Inferior parietal cortex (tissue), 1 donor: ENCODE measurements at regions not wholly inside any gene's neighbourhood (a gene's known extent, or its start where the extent isn't known, plus 50 kb on each side); places are given as distances from the start of the nearest gene placed in this dataset.

Experiments
- DNase-seq: peaks from one replicate; pipeline ENCODE4 v3.0.0-alpha.2; 2016; ENCODE audit errors: extremely low spot score

- no peak for DNase-seq
These were observed 152.9 kb upstream of the GOLIM4 start for GRCh38 chr3:168248383-168249204.

DNA sequence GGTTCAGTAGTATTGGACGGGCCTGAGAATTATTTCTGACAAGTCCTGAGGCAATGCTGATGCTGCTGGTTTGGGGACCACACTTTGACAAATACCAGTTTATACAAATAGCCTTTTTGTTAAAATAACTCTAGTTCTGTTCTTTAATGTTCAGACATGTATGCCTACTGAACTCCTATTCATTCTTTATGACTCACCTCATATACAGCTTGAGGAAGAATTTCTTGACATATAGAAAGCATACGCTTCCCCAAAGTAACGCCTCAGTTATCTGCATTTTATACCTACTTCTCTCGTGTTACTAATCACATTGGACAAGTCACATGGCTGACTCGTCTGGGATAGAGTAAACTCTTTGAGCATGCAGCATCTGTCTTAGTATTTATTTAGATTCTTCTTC is 145.4 kb upstream of the GOLIM4 start:
- no peak for DNase-seq

GRCh38 chr3:168239287-168239686 is 143.6 kb upstream of the GOLIM4 start:
- no peak for DNase-seq

GRCh38 chr3:168233001-168233400 is 137.3 kb upstream of the GOLIM4 start:
- DNase-seq, result no peak

GRCh38 chr3:168223085-168223484 is 127.4 kb upstream of the GOLIM4 start:
- no peak for DNase-seq

DNA sequence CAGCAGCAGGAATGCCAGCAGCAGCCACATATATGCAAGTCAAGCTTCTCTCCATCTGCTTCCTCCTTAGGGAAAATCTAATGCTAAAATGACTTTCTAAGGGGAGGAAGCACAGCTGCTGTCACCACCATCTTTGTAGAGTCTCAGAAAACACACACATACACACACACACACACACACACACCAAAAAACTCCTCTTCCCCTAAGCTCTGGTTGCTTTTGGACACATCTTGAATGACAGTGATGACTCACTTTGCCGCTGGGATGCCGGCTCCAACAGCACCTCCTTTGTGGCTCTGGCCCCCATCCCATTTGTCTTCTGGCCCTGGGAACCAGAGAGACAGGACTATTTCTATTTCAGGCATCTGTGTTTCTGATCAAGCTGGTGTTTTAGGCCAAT is 124.8 kb upstream of the GOLIM4 start:
- DNase-seq, result peak; percentile 11

GRCh38 chr3:168219530-168219929 is 123.8 kb upstream of the GOLIM4 start:
- DNase-seq, result no peak

DNA sequence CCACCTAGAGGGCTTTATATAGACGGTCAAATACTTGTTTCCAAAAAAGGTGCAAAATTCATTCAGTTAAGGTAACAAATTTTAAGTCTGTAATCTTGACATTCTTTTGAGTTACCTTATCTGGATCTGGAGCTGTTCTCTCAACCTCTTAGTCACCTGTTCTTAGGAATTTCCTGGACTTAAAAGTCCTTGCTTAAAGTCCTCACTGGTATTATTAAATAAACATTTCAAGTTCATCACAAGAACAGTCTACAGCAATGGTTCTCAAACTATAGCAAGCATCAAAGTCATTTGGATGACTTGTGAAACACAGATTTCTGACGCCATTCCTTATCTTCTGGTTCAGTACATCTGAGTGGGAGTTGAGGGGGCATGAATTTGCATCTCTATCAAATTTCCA is 122.9 kb upstream of the GOLIM4 start:
- no peak for DNase-seq

DNA sequence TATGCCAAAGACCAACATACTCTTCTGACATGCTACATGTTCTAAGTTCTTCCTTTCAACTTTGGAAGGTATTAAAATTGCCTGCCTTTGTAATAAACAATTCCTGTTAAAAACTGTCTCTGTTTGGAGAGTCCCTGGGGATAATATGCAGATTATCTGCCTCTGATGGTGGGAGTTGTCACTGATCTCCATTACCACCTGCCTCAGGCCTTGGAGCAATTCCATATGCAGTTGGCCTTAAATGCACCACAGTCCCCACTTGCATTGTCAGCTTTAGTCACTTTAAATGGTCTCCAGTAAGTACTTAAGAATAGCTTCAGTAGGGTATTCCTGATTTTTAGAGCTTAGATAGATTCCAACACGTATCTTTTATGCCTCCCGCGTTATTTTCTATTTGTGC is 121.1 kb upstream of the GOLIM4 start:
- DNase-seq, result no peak

DNA sequence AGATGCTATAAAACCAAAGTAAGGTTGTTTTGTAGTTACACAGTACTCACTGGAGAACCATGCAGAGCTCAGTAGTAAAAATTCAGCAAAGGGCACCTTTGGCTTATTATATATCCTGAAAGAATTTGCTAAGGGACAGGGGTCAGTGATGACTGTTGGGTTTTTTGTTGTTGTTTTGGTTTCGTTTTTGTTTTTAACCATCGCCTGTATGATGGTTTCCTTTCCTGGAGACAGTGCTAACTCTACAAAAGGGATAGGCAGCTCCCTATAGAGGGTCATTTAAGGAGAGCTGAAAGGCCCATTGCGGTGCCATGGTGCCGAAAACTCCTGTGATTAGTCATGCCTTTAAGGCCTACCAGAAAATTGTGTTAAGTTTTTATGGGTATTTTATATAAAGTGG is 118.2 kb upstream of the GOLIM4 start:
- no peak for DNase-seq

- DNase-seq, result no peak
These were observed 117.1 kb upstream of the GOLIM4 start for GRCh38 chr3:168212664-168213285.

GRCh38 chr3:168205451-168205850 is 109.7 kb upstream of the GOLIM4 start:
- DNase-seq, result no peak

GRCh38 chr3:168197162-168197561 is 101.4 kb upstream of the GOLIM4 start:
- no peak for DNase-seq

DNA sequence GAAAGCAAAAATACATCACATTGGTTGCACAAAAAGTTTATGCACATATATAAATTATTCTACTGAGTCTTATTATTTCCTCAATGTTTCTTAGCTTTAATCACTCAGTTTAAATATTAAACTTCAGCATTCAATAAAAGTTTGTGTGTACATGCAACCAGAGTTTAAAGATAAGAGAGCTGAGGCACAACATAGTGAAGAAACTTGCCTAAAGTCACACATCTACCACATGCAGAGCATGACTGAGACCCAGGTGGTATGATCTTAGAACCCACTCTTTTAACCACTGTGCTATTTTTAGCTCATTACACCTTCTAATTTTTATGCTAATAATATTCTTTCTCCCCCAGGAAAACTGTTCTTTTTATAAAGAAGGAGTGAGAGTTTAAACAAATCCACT is 96.1 kb upstream of the GOLIM4 start:
- no peak for DNase-seq

- no peak for DNase-seq
These were observed 91.5 kb upstream of the GOLIM4 start for GRCh38 chr3:168187233-168187632.

GRCh38 chr3:168186293-168186983 is 90.7 kb upstream of the GOLIM4 start:
- no peak for DNase-seq

- DNase-seq, result no peak
These were observed 88.0 kb upstream of the GOLIM4 start for GRCh38 chr3:168183774-168184173.

GRCh38 chr3:168168743-168169142 is 73.0 kb upstream of the GOLIM4 start:
- DNase-seq, result no peak

DNA sequence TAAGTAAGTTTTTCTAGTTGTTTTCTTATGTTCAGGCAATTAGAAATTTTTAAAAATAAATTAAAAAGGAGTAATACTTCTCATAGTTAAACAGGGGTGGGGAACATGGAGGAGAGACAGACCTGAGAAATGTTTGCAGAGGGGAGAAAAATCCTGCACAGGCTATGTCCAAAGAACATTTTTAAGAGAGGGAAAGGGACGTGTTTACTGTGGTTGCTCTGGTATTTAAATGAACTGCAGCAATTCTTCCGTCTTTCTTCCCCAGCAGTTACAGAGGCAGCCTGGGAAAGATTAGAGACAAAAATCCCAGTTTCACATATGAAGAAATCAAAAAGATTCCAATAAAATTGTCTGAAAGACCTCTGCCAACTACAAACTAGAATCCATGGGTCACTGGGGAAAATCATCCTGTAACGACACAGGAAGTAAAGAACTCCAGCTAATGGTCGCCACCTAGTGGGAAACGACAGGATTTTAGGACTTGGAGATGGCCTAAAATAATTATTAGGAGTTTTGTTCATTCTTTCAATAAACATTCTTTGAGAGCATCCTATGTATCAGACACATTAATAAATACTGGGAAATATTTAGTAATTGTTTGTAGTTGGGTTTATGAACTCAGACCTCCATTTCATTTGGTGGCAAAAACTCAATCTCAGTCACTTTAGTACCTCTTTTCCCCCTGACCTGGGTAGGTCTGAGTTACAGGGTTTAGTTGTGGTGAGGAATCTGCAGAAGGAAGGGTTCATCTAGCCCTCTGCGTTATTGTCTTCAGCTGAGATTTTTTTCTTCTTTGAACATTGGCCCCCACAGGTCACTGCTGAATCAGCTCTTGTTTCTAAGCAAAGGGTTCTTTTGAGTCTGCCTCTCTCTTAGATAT is 69.9 kb upstream of the GOLIM4 start:
- DNase-seq, result peak; percentile 94

DNA sequence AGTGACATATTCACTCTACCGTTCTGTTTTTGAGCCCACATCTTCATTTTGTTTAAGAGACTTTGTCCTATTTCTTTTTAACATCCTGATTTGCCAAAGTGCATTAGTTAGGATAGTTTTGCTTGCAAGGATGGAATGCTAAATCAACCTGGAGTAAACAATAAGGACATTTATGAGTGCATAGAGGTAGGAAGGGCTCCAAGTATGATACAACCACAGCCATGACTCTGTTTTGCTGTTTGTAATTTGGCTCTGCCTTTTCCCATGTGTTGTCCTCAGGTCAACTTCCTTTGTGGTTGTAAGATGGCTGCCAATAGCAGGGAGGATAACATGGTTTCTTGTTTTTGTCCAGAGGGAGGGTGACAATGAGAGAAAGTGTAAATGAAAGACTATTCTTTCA is 66.4 kb upstream of the GOLIM4 start:
- no peak for DNase-seq

- DNase-seq, result no peak
These were observed 66.0 kb upstream of the GOLIM4 start for GRCh38 chr3:168161696-168162095.

DNA sequence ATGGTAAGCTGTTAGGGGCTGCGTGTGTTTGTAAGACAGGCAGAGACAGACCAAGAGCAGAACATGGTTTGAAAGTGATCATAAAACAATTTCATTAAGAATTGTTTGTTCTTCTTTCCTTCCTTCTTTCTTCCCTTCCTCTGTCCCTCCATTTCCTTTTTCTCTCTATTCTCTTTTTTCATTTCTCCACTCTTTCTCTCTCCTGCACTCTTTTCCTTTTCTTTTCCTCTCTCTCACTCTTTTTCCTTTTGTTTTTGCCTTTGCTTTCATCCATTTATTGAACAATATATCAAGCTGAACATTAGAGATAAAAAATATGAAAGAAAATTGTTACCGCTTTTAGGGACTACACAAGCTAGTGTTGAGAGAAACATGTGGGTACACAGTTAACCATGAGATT is 62.2 kb upstream of the GOLIM4 start:
- no peak for DNase-seq
